ENCODE measurements at regions not wholly inside any gene's neighbourhood (a gene's known extent, or its start where the extent isn't known, plus 50 kb on each side); places are given as distances from the start of the nearest gene placed in this dataset.

GRCh38 chr21:16145479-16145878 lies 415.7 kb downstream of the USP25 start:
- no peak for DNase-seq (ENCODE audit: low spot score)
- no peak for TF ChIP-seq CTCF (IDR thresholded peaks at IDR 0.05; ENCODE audit: extremely low read depth, insufficient read depth, missing control alignments)
- in situ Hi-C loops (cut with MboI; ENCODE audit: low pct_unique_long_range_greater_than_20kb, low sequenced_read_pairs, unreplicated experiment): no loop called here

DNA sequence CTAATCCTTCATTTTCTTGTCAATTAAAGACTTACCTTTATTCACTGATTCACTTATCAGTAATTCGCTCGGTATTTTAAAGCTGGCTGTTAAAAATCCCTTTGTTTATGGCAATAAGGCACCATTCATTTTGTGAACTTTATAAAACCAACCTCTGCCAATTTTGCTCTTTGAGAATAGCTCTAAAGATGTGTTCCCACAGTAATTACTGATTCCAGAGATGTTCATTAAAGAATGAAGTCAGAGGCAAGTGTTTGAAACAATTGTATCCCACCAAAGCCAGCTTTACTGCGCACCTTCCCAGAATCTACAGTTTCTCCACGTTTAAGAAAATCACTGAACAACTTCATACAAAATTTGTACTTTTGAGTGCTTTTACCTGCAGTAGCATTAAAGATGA lies 424.5 kb downstream of the USP25 start:
- in situ Hi-C loops (cut with MboI; ENCODE audit: low pct_unique_long_range_greater_than_20kb, low sequenced_read_pairs, unreplicated experiment): no loop called here
- TF ChIP-seq CTCF (IDR thresholded peaks at IDR 0.05; ENCODE audit: extremely low read depth, insufficient read depth, missing control alignments): no peak
- DNase-seq (ENCODE audit: low spot score): no peak

GRCh38 chr21:16154951-16155635 lies 425.3 kb downstream of the USP25 start:
- in situ Hi-C loops (cut with MboI; ENCODE audit: low pct_unique_long_range_greater_than_20kb, low sequenced_read_pairs, unreplicated experiment): no loop called here
- no peak for TF ChIP-seq CTCF (IDR thresholded peaks at IDR 0.05; ENCODE audit: extremely low read depth, insufficient read depth, missing control alignments)

DNA sequence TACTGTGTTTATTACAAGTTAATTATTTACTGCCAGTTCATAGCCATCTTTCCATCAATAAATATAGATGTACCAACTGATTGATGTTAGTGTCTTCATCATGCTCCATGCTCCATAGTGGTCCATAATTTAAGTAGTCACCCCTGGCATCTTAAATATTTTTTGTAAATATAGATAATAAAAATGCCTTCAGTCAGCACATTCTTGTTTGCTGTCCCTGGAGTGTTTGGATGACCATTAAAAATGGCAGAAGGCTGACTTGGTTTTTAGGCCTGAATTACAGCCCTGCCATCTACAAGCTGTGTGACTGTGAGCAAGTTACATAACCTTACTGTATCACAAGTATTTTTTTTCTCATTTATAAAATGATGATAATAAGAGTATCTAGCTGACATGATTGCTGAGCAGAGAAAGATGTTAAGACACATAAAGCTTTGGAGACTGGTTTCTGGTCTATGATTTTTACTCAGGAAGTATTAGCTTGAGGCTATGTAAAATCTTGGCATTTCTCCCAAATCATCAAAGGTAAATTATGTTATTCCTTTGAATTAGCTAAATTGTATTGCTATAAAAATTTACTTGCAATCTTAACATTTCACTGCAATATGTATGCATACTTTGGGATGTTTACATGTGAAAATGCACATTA lies 427.2 kb downstream of the USP25 start:
- in situ Hi-C loops (cut with MboI; ENCODE audit: low pct_unique_long_range_greater_than_20kb, low sequenced_read_pairs, unreplicated experiment): no loop called here
- no peak for DNase-seq (ENCODE audit: low spot score)
- TF ChIP-seq CTCF (IDR thresholded peaks at IDR 0.05; ENCODE audit: extremely low read depth, insufficient read depth, missing control alignments): no peak

More at GRCh38 chr21:16154951-16155635, 425.3 kb downstream of the USP25 start:
- no peak for DNase-seq (ENCODE audit: low spot score)

- in situ Hi-C loops (cut with MboI; ENCODE audit: low pct_unique_long_range_greater_than_20kb, low sequenced_read_pairs, unreplicated experiment): no loop called here
- no peak for TF ChIP-seq CTCF (IDR thresholded peaks at IDR 0.05; ENCODE audit: extremely low read depth, insufficient read depth, missing control alignments)
- DNase-seq (ENCODE audit: low spot score): no peak
These were observed 429.6 kb downstream of the USP25 start for GRCh38 chr21:16159213-16159970.

DNA sequence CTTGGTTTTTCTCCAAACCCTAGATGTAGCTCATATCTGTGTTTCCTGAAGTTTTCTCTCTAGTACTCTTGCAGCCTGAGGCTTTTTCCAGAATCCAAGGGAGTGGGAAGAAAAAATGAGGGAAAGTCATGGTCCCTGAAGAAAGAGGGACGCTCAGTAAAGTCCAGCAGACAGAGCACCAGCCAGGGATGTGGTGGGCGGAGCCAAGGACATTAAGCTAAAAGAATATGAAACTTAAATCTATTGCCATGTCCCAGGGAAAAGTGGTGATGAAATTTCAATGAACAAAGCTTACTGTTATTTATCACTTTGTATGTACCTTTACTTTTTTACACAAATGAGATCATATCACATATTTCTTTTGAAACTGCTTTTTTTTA lies 430.2 kb downstream of the USP25 start:
- TF ChIP-seq CTCF (IDR thresholded peaks at IDR 0.05; ENCODE audit: extremely low read depth, insufficient read depth, missing control alignments): no peak
- in situ Hi-C loops (cut with MboI; ENCODE audit: low pct_unique_long_range_greater_than_20kb, low sequenced_read_pairs, unreplicated experiment): no loop called here
- DNase-seq (ENCODE audit: low spot score): no peak
